ENCODE measurements at regions not wholly inside any gene's neighbourhood (a gene's known extent, or its start where the extent isn't known, plus 50 kb on each side); places are given as distances from the start of the nearest gene placed in this dataset.

DNA sequence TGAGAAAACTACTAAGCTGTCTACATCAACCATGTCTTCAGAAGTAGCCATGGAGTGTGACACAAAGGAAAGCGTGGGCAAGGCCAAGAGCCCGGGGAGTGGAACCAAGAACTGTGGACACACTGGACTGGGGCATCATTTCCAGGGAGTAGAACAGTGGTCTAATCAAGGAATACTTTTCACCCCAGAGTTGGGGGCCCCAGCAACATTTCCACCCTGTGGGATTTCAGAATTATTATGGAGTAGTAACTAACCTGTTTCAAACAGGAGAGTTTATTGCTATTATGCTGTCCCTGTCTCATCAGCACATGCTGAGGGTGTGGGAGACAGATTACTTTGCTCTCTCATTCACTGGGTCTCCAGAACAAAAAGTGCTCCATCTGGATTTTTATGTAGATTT lies 58.0 kb upstream of the FSTL4 start:
- Histone ChIP-seq H3K4me3 (ENCODE audit: low read length) (no peak overlapping the region), H2AFZ (ENCODE audit: low read depth, low read length) (no peak overlapping the region), H3K27me3 (ENCODE audit: insufficient read depth, low read depth, low read length) (no peaks in the 10 kb centered on the region), H3K79me2 (replicated peaks; ENCODE audit: insufficient read depth, low read length) (no peaks in the 10 kb centered on the region), H3K9me2 (ENCODE audit: insufficient read depth, low read length) (no peaks in the 10 kb centered on the region), H3K36me3 (ENCODE audit: insufficient read depth, low read length) (no peaks in the 10 kb centered on the region), H3F3A (ENCODE audit: insufficient read depth, low read length, poor library complexity, severe bottlenecking) (no peaks in the 10 kb centered on the region), H3K4me2 (ENCODE audit: low read length) (no peak overlapping the region), H4K20me1 (ENCODE audit: insufficient read depth) (no peaks in the 10 kb centered on the region), H3K27ac (ENCODE audit: low read length) (no peak overlapping the region), H3K9ac (ENCODE audit: low read length) (no peak overlapping the region), H3K9me3 (ENCODE audit: low read length) (no peaks in the 10 kb centered on the region)
- TF ChIP-seq, protein P1, sequence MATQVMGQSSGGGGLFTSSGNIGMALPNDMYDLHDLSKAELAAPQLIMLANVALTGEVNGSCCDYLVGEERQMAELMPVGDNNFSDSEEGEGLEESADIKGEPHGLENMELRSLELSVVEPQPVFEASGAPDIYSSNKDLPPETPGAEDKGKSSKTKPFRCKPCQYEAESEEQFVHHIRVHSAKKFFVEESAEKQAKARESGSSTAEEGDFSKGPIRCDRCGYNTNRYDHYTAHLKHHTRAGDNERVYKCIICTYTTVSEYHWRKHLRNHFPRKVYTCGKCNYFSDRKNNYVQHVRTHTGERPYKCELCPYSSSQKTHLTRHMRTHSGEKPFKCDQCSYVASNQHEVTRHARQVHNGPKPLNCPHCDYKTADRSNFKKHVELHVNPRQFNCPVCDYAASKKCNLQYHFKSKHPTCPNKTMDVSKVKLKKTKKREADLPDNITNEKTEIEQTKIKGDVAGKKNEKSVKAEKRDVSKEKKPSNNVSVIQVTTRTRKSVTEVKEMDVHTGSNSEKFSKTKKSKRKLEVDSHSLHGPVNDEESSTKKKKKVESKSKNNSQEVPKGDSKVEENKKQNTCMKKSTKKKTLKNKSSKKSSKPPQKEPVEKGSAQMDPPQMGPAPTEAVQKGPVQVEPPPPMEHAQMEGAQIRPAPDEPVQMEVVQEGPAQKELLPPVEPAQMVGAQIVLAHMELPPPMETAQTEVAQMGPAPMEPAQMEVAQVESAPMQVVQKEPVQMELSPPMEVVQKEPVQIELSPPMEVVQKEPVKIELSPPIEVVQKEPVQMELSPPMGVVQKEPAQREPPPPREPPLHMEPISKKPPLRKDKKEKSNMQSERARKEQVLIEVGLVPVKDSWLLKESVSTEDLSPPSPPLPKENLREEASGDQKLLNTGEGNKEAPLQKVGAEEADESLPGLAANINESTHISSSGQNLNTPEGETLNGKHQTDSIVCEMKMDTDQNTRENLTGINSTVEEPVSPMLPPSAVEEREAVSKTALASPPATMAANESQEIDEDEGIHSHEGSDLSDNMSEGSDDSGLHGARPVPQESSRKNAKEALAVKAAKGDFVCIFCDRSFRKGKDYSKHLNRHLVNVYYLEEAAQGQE (IDR thresholded peaks at IDR 0.05; ENCODE audit: borderline replicate concordance), result no peak
- TF ChIP-seq EP300 (conservative IDR thresholded peaks at IDR 0.05; ENCODE audit: poor library complexity, severe bottlenecking), result no peak
- no peak for TF ChIP-seq RAD21 (conservative IDR thresholded peaks at IDR 0.05)
- no peak for TF ChIP-seq SMC3 (conservative IDR thresholded peaks at IDR 0.05; ENCODE audit: poor library complexity)
- TF ChIP-seq POLR2AphosphoS5 (IDR thresholded peaks at IDR 0.05), result no peak
- TF ChIP-seq EZH2 (IDR thresholded peaks at IDR 0.05; ENCODE audit: borderline replicate concordance, insufficient read depth, low read length, poor library complexity, severe bottlenecking), result no peak
- no peak for TF ChIP-seq TAF1 (IDR thresholded peaks at IDR 0.05; ENCODE audit: low read depth)
- TF ChIP-seq MXI1 (conservative IDR thresholded peaks at IDR 0.05; ENCODE audit: poor library complexity, severe bottlenecking), result no peak
- TF ChIP-seq, protein P2, sequence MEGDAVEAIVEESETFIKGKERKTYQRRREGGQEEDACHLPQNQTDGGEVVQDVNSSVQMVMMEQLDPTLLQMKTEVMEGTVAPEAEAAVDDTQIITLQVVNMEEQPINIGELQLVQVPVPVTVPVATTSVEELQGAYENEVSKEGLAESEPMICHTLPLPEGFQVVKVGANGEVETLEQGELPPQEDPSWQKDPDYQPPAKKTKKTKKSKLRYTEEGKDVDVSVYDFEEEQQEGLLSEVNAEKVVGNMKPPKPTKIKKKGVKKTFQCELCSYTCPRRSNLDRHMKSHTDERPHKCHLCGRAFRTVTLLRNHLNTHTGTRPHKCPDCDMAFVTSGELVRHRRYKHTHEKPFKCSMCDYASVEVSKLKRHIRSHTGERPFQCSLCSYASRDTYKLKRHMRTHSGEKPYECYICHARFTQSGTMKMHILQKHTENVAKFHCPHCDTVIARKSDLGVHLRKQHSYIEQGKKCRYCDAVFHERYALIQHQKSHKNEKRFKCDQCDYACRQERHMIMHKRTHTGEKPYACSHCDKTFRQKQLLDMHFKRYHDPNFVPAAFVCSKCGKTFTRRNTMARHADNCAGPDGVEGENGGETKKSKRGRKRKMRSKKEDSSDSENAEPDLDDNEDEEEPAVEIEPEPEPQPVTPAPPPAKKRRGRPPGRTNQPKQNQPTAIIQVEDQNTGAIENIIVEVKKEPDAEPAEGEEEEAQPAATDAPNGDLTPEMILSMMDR (IDR thresholded peaks at IDR 0.05; ENCODE audit: poor library complexity, severe bottlenecking), result no peak

DNA sequence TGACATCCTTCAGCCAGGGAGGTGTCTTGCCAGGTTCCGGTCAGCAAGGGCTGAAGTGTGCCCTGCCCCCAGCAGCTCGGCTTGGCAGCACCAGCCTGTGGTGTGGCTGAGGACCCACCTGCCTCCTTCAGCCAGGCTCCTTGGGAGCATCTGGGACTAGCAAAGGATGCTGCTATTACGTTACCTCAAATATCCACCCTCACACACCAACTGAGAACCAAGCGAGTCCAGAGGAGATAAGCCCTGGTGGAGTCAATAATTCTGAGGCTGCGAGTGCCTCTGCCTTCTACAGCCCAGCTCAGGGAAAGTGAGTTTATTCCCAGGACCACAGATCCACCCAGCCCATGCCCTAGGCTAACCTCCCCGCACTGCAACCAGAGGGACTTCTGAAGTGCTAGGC lies 57.1 kb upstream of the FSTL4 start:
- H3K9me3 ChIP-seq (ENCODE audit: low read length), result no peaks in the 10 kb centered on the region
- TF ChIP-seq EZH2 (IDR thresholded peaks at IDR 0.05; ENCODE audit: borderline replicate concordance, insufficient read depth, low read length, poor library complexity, severe bottlenecking) (no peak), TAF1 (IDR thresholded peaks at IDR 0.05; ENCODE audit: low read depth) (no peak), RAD21 (conservative IDR thresholded peaks at IDR 0.05) (no peak), SMC3 (conservative IDR thresholded peaks at IDR 0.05; ENCODE audit: poor library complexity) (no peak), EP300 (conservative IDR thresholded peaks at IDR 0.05; ENCODE audit: poor library complexity, severe bottlenecking) (no peak), POLR2AphosphoS5 (IDR thresholded peaks at IDR 0.05) (no peak), MXI1 (conservative IDR thresholded peaks at IDR 0.05; ENCODE audit: poor library complexity, severe bottlenecking) (no peak)
- TF ChIP-seq, protein P1 (IDR thresholded peaks at IDR 0.05; ENCODE audit: borderline replicate concordance), result no peak
- TF ChIP-seq, protein P2 (IDR thresholded peaks at IDR 0.05; ENCODE audit: poor library complexity, severe bottlenecking), result no peak
- no peak overlapping the region for H3K4me2 ChIP-seq (ENCODE audit: low read length)
- H3F3A ChIP-seq (ENCODE audit: insufficient read depth, low read length, poor library complexity, severe bottlenecking), result no peaks in the 10 kb centered on the region
- H3K4me3 ChIP-seq (ENCODE audit: low read length), result no peak overlapping the region
- no peaks in the 10 kb centered on the region for H3K27me3 ChIP-seq (ENCODE audit: insufficient read depth, low read depth, low read length)
- H3K36me3 ChIP-seq (ENCODE audit: insufficient read depth, low read length), result no peaks in the 10 kb centered on the region
- H4K20me1 ChIP-seq (ENCODE audit: insufficient read depth), result no peaks in the 10 kb centered on the region
- no peaks in the 10 kb centered on the region for H3K79me2 ChIP-seq (replicated peaks; ENCODE audit: insufficient read depth, low read length)
- no peak overlapping the region for H3K9ac ChIP-seq (ENCODE audit: low read length)
- no peak overlapping the region for H3K27ac ChIP-seq (ENCODE audit: low read length)
- H2AFZ ChIP-seq (ENCODE audit: low read depth, low read length), result no peak overlapping the region
- no peaks in the 10 kb centered on the region for H3K9me2 ChIP-seq (ENCODE audit: insufficient read depth, low read length)

Measured in neural cell (in vitro differentiated cells).